NCI-H2081 treated with DMSO at 0.1 percent for 48 hours (cell line): ENCODE measurements at regions not wholly inside any gene's neighbourhood (a gene's known extent, or its start where the extent isn't known, plus 50 kb on each side); places are given as distances from the start of the nearest gene placed in this dataset.
A peak's percentile ranks its signal among the peaks of the same experiment; 100 is the strongest.

ENCODE experiments used
- DNase-seq: peaks from one replicate; lab custom pipeline; 2025; lab: John Stamatoyannopoulos, UW

DNA sequence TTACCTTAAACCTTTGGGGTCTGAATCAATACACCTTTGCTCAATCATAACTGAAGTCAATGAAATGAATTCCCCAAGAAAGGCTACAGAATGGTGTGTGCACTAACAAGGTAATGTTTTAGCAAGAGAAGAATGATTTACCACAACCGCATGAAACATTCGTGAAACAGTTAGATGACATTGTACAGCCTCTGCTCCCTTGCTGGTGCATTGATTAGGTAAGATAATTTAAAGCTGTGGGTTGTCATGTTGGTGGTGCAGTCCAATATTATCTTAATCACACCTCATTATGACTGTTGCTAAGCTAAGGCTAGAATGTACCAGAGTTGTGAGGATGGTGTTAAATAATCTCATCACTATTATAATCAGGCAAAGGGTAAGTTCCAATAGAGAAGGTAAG lies 1673.2 kb upstream of the PRR20A start:
- DNase-seq: no peak

DNA sequence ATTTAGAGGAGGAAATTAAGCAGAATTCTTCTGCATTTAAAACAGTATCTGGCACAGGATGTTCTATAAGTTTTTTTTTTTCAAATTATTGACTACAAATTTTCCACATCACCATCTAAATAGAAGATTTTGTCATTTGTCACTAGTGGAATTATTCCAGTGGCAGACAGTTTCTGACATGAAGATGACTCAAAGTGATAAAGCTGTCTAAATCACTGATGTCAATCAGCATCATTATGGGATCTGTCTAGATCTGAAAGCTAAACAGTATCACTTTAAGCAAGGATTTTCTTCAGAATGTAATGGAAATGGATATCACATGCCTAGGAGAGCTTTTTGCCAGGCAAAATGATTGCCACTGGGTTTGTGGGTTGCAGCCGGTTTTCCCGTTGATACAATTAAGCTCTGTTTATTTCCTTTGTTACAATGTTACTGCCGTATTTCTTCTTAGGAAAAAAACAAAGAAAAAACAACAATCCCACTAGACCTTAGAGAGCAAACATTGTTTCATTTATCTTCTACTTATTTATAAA lies 1657.0 kb upstream of the PRR20A start:
- DNase-seq: no peak

DNA sequence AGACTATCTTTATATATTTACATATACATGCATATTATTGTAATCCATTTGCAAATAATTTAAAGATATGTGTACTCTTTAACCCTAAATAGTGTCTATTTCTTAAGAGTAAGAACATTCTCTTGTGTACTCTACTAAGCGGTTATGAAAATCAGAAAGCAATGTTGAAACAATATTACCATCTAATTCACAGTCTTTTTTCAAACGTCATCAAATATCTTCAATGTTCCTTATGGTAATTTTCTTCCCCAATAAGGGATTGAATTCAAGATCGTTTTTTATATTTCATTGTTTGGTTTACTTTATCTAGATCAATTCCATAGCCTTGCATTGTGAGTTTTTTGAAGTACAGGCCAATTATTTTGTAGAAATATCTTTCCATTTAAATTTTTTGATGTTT lies 1647.4 kb upstream of the PRR20A start:
- DNase-seq: no peak

DNA sequence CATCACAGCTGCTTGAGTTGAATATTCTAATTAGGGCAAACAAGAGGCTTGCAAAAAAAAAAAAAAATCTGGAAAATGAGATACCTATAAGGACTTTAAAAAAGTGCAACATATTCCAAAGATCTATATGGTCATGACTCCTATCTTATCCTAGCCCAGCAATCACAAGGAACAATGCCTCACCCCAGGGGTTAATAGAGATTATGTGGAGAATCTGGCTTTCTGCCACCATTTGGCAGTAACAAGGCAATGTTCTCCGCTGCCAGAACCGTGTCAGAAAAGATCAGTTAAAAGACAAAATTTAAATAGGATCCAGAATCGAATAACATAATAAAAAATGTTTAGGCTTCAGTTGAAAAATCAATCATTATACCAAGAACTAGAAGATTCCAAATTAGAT lies 1643.2 kb upstream of the PRR20A start:
- DNase-seq: no peak

GRCh38 chr13:55500694-55501093 lies 1640.0 kb upstream of the PRR20A start:
- no peak for DNase-seq

GRCh38 chr13:55516610-55517009 lies 1624.1 kb upstream of the PRR20A start:
- DNase-seq: no peak

- DNase-seq: no peak
Measured at GRCh38 chr13:55517312-55517711, 1623.4 kb upstream of the PRR20A start.

- no peak for DNase-seq
Measured at GRCh38 chr13:55528434-55528833, 1612.3 kb upstream of the PRR20A start.

DNA sequence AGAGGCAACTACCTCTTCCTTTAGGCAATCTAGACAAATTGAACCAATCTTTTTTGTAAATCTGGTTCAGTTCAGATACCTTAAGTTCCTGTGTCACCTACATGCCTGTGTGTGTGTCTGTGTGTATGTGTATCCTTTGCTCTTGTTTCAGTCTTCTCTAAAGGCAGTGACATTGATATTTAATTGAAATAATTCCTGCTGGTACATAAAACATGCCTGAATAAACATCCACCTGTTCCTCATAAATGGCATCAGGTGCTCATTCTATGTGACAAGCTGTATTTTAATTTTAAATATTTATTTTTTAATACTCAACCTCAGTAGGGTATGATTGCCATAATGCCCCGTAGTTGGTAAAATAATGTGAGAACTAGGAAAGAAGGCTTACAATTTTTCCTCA lies 1606.4 kb upstream of the PRR20A start:
- DNase-seq: no peak

DNA sequence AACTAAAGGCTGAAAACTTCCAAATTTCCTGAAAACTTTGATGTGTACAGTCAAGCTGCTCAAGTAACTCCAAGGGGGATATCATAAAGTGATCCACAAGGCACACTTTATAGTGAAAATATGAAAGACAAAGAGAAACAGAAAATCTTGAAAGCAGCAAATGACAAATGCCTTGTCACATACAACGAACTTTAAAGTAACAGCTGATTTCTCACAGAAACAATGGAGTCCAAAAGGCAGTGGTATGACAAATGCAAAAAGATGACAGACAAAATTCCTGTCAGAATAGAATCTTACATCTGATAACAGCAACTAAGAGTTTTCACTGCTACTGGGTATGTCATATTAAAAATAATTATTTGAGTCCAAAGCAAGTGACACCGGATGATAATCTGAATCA lies 1602.3 kb upstream of the PRR20A start:
- DNase-seq: no peak

DNA sequence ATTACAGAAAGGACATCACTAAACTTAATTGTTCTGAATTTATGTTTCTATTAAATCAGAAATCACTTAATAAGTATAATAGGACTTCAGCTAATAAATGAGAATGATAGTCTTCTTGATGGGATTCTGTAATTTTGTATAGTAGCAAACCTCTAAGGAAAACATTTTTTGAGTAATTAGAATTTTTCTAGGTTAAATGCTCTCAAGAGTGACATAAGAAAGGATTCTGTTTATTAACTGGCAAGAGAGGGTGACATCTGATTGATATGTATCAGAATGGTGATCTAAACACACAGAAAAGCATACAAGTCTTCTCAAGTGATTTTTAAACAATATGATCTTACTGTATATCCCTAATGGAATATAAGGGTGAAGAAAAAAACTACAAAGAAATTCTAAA lies 1597.7 kb upstream of the PRR20A start:
- DNase-seq: no peak

DNA sequence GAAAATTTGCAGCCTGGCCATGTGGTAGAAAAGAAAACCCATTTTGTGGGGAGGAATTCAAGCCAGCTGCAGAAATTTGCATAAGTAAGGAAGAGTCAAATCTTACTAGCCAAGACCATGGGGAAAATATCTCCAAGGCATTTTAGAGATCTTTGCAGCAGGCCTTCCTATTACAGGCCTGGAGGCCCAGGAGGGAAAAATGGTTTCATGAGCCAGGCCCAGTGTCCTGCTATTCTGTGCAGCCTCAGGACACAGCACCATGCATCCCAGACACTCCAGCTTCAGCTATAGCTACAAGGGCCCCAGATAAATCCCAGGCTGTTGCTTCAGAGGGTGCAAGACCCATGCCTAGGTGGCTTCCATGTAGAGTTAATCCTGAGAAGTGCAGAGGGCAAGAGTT lies 1590.1 kb upstream of the PRR20A start:
- DNase-seq: no peak

DNA sequence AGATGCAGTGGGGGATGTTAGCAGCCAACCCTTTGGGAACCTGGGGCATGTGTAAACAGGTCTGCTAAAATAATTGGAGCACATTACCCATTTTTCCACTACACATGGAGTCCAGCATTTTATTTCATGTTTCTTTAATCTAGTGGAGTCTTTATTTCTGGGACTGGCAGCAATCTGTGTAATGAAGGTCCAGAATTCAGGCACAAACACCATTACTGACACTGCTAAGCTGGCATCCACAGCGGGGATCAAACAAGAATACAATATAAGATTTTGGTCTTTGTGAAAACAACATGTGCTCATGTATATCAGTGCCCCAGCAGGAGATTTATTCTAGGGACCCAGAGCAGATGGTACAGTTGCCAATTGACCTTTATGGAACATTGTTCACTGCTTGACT lies 1587.0 kb upstream of the PRR20A start:
- DNase-seq: peak; percentile 68

GRCh38 chr13:55554741-55555140 lies 1586.0 kb upstream of the PRR20A start:
- no peak for DNase-seq

DNA sequence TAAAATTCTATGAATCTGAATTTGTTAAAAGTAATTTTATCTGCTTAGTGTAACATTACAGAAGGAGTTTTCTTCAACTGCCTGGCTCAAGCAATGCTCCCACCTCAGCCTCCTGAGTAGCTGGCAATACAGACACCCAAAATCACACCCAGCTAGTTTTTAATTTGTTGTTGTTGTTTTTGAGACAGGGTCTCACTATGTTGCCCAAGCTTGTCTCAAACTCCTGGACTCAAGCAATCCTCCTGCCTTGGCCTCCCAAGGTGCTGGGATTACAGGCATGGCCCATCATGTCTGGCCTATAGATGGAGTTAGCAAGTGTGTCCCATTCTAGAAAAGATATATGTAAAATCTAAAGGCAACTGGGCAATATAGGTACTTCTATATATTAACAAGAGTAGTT lies 1580.4 kb upstream of the PRR20A start:
- DNase-seq: no peak

DNA sequence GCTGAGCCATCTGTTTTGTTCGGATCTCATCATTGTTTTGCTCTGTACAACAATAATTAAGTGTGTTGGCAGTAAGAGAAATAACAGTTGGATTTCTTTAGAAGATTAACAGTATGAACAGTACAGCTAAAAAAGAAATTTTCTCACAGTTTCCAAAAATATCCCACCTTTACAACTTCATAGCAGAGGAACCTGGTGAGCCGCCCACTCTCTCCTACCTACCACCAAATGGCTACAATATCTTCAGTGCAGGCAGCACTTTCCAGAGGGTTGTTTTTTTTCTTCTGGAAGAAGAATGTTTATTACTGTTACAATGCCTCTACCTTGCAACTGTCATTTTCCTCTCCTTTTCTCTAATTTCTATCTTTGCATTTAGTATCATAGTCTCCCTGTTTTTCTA lies 1577.5 kb upstream of the PRR20A start:
- no peak for DNase-seq

DNA sequence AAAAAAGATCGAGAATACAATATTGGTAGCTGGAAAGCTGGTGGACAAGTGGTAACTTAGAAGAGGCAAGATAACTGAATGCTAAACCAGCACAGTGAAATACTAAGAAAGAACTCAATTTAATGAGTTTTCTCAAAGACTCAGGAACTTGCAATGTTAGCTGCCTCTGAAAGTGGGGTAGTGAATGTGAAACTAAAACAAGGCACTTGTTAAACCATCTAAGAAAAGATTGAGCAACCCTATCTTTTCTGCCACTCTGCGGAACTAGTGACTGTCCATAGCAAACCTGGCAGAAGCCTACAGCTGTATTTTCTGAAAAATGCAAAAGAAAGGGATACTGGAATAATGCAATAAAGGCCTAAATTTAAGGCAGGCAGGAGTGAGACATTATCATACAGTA lies 1574.4 kb upstream of the PRR20A start:
- no peak for DNase-seq

DNA sequence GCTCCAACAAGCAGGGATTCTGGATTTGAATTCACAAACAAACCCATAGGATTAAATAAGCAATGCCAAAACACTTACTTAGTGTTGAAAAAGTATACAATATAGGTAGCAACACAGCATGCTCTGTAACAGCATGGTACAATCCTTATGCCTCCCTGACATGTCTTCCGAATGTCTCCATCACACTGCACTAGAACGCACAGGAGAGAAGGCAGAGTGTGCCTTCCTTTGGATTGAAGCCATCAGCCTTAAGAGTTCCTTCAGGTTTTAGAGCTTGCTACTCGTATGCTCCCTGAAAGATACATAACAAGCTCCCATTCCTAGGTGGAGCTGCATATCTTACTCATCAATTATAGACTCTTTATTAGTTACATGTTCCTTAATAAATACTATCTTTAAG lies 1573.9 kb upstream of the PRR20A start:
- DNase-seq: no peak

GRCh38 chr13:55567721-55568625 lies 1572.7 kb upstream of the PRR20A start:
- DNase-seq: no peak

- no peak for DNase-seq
Measured at GRCh38 chr13:55569082-55569481, 1571.6 kb upstream of the PRR20A start.

GRCh38 chr13:55569514-55569913 lies 1571.2 kb upstream of the PRR20A start:
- no peak for DNase-seq

DNA sequence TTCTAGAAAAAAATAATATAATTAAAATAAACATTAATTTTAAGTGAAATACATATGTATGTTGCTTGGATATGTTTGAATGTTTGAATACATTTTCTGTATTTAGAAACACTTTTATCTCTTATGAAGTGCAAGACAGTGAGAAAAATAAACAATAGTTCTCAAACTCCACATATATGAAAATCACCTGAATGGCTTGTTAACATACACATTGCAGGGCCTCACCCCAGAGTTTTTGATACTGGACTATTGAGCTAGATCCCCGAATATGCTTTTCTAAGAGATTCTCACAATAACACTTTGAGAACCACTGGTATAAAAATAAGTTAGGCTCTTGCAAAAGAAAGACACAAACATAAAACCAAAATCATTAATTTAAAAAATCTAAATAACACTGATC lies 1570.3 kb upstream of the PRR20A start:
- no peak for DNase-seq

DNA sequence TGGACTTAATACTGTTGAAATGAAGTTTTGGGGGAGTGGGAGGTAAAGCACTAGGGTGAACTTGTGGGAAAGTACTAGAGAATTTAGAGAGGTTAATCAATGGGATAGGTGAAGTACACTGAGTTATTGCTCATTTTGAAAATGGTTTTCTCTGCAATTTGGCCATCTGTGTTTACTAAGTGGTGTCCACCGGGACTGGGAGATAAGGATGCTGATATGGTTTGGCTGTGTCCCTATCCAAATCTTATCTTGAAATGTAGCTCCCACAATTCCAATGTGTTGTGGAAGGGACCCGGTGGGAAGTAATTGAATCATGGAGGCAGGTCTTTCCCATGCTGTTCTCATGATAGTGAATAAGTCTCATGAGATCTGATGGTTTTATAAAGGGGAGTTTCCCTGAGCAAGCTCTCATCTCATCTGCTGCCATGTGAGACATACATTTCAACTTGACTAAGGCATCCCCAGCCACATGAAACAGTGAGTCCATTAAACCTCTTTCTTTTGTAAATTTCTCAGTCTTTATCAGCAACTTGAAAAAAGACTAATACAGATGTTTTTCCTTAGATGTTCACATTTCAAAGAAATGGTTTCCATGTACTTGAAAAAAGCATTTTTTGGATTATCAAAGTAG lies 1569.4 kb upstream of the PRR20A start:
- DNase-seq: no peak
